Endothelial cell of umbilical vein (primary cell): ENCODE measurements at regions not wholly inside any gene's neighbourhood (a gene's known extent, or its start where the extent isn't known, plus 50 kb on each side); places are given as distances from the start of the nearest gene placed in this dataset.

Source experiments
- BruUV-seq: library from RNA; stranded (reverse); fragments of 400-500 nt; replicated peaks from 2 replicates; lab custom pipeline; 2021; lab: Mats Ljungman, UMichigan
- CTCF ChIA-PET: fragments of 300-600, 350-600 bp; sonication (Branson Sonifier 250); formaldehyde crosslinking; loops from one replicate; lab custom pipeline; 2021; ENCODE audit warnings: antibody characterized with exemption, inconsistent platforms; lab: Charles Lee
- POLR2A ChIA-PET: fragments of 300-600, 350-600 bp; sonication (Branson Sonifier 250); formaldehyde crosslinking; loops from one replicate; lab custom pipeline; 2021; ENCODE audit warnings: antibody characterized with exemption, inconsistent platforms; lab: Charles Lee
- DNase-seq: peaks from one replicate; pipeline ENCODE4 v3.0.0-alpha.2; 2011; ENCODE audit warnings: low read depth, low spot score
- FAIRE-seq: peaks from 2 replicates; lab custom pipeline; 2011; peaks lifted over from hg19 to GRCh38; lab: Jason Lieb, UNC
- H2AFZ ChIP-seq: 2 replicates; pipeline ENCODE4 v1.6.0; 2012; ENCODE audit warnings: low read depth, low read length, control low read depth, inconsistent platforms
- H3K27ac ChIP-seq: 2 replicates; pipeline ENCODE4 v1.5.1; 2011; ENCODE audit warnings: low read depth, mild to moderate bottlenecking, control low read depth, low read length, moderate library complexity; ENCODE audit not compliant: insufficient read depth
- H3K27me3 ChIP-seq, 2 experiments: 2 replicates each; pipeline versions ENCODE4 v1.6.0 to v1.6.1; 2011; ENCODE audit warnings: low read length in 2 of 2, mixed read lengths in 1 of 2; ENCODE audit not compliant: control insufficient read depth in 2 of 2, insufficient read depth in 2 of 2
- H3K36me3 ChIP-seq, 2 experiments: 2 replicates in 1 of 2; 3 replicates in 1 of 2; pipeline ENCODE4 v1.5.1; 2011; ENCODE audit warnings: low read length in 2 of 2, mild to moderate bottlenecking in 1 of 2, moderate library complexity in 1 of 2; ENCODE audit not compliant: control insufficient read depth in 2 of 2, insufficient read depth in 2 of 2; ENCODE audit errors: extremely low read depth in 1 of 2
- H3K4me1 ChIP-seq: 3 replicates; pipeline ENCODE4 v1.5.1; 2011; ENCODE audit warnings: mild to moderate bottlenecking, low read length; ENCODE audit not compliant: control insufficient read depth, insufficient read depth; ENCODE audit errors: extremely low read depth
- H3K4me2 ChIP-seq: 2 replicates; pipeline ENCODE4 v1.6.1; 2011; ENCODE audit warnings: low read length, control low read depth, mixed read lengths; ENCODE audit not compliant: insufficient read depth
- H3K4me3 ChIP-seq, 3 experiments: fragments of 200-600 bp in 1 of 3; sonication (generic), shearing (Covaris generic) in 1 of 3; replicated peaks in 1 of 3; 2 replicates each; pipeline ENCODE4 v1.5.1; 2011 to 2016; ENCODE audit warnings: control low read depth in 3 of 3, low read length in 3 of 3, mild to moderate bottlenecking in 2 of 3, inconsistent platforms in 1 of 3, low read depth in 1 of 3, moderate library complexity in 1 of 3; ENCODE audit not compliant: insufficient read depth in 1 of 3
- H3K79me2 ChIP-seq: 2 replicates; pipeline ENCODE4 v1.6.0; 2012; ENCODE audit warnings: low read length, inconsistent platforms; ENCODE audit not compliant: control insufficient read depth, insufficient read depth
- H3K9ac ChIP-seq: replicated peaks from 2 replicates; pipeline ENCODE3; 2011; ENCODE audit warnings: low read length, control low read depth; ENCODE audit not compliant: insufficient read depth; ENCODE audit errors: extremely low read depth
- H3K9me1 ChIP-seq: replicated peaks from 3 replicates; pipeline ENCODE4 v1.6.0; 2011; ENCODE audit warnings: mild to moderate bottlenecking, low read length; ENCODE audit not compliant: control insufficient read depth, insufficient read depth; ENCODE audit errors: extremely low read depth
- H3K9me3 ChIP-seq: replicated peaks from 2 replicates; pipeline ENCODE4 v1.5.1; 2012; ENCODE audit warnings: low read length, inconsistent platforms; ENCODE audit not compliant: control insufficient read depth, insufficient read depth
- H4K20me1 ChIP-seq: replicated peaks from 2 replicates; pipeline ENCODE3; 2011; ENCODE audit warnings: mild to moderate bottlenecking, low read length; ENCODE audit not compliant: control insufficient read depth, insufficient read depth; ENCODE audit errors: extremely low read depth
- EZH2 ChIP-seq: IDR thresholded peaks from 2 replicates; pipeline ENCODE4 v1.6.1; 2012; ENCODE audit warnings: borderline replicate concordance, low read depth, mild to moderate bottlenecking, moderate library complexity, low read length, inconsistent platforms; ENCODE audit not compliant: severe bottlenecking
- FOS ChIP-seq: IDR thresholded peaks from 2 replicates; pipeline ENCODE4 v1.6.1; 2011; ENCODE audit warnings: mild to moderate bottlenecking, low read length, moderate library complexity, borderline replicate concordance; ENCODE audit not compliant: insufficient read depth
- GATA2 ChIP-seq: IDR thresholded peaks from 2 replicates; pipeline ENCODE4 v1.7.0; 2011; ENCODE audit warnings: low read depth, mild to moderate bottlenecking, moderate library complexity, mixed read lengths, low read length; ENCODE audit not compliant: insufficient read length, insufficient read depth
- JUN ChIP-seq: IDR thresholded peaks from 2 replicates; pipeline ENCODE4 v1.6.1; 2011; ENCODE audit warnings: borderline replicate concordance, low read depth; ENCODE audit not compliant: insufficient read length, insufficient read depth
- MYC ChIP-seq: IDR thresholded peaks from one replicate; pipeline ENCODE4 v1.6.1; 2011; ENCODE audit warnings: mild to moderate bottlenecking, low read depth, low read length
- POLR2A ChIP-seq: IDR thresholded peaks from 2 replicates; pipeline ENCODE4 v1.6.1; 2012; ENCODE audit warnings: low read depth, mild to moderate bottlenecking, control low read depth, low read length
- POLR2AphosphoS5 ChIP-seq: IDR thresholded peaks from 2 replicates; pipeline ENCODE4 v1.6.1; 2012; ENCODE audit warnings: low read depth, mild to moderate bottlenecking, control low read depth, low read length, moderate library complexity; ENCODE audit not compliant: insufficient read depth
- dilution Hi-C: fragments of 300-500 bp; cut with MboI; formaldehyde crosslinking; loops from one replicate; pipeline ENCODE4 v1.15.0; 2019; ENCODE audit warnings: low sequenced_read_pairs; ENCODE audit not compliant: extremely low pct_ligation_motif_present
- intact Hi-C: fragments of 100-400 bp; cut with micrococcal nuclease; formaldehyde crosslinking; loops from one replicate; pipeline ENCODE4 v1.10.0; 2022
- TF ChIP-seq, protein P1 (sequence below), 2 donors: IDR thresholded peaks; 1 replicate in 1 of 2; 2 replicates in 1 of 2; pipeline ENCODE4 v1.5.1; 2011; ENCODE audit warnings: low read length in 2 of 2, mild to moderate bottlenecking in 2 of 2, moderate library complexity in 2 of 2, control low read depth in 1 of 2, inconsistent platforms in 1 of 2, low read depth in 1 of 2; ENCODE audit not compliant: insufficient read depth in 1 of 2; ENCODE audit errors: extremely low read depth in 1 of 2
- TF ChIP-seq, protein P2 (sequence below): IDR thresholded peaks from 2 replicates; pipeline ENCODE4 v1.6.1; 2011; ENCODE audit not compliant: insufficient read depth, insufficient read length

DNA sequence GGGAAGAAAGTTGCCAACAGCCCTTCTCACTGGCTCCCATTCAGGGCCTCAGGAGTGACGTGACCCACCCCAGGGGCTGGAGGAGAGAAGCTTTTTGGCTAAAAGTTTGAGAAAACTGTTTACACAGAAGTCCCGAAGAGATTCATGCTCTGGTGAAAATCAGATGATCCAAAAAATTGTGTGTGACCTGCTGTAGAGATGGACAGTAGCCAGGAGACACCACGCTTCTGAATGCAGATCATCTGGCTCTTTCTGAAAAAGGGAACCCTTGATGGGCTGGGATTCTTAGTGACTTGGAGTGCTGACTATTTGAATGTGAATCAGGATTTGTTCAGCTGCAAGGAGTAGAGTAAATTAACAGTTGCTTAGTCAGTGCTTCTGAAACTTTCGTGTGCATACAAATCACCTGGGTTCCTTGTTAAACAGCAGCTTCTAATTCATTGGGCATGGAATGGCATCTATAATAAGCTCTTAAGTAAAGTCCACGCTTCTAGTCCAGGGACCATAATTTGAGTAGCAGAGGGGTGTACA, 265.1 kb downstream of the PREX1 start:
- no peaks in the 10 kb centered on the region for H3K9me1 ChIP-seq

More for the DNA sequence above, 265.1 kb downstream of the PREX1 start:
- Histone ChIP-seq H3K27ac (no peak overlapping the region), H2AFZ (no peak overlapping the region), H4K20me1 (no peaks in the 10 kb centered on the region), H3K4me3 (no peak overlapping the region), H3K4me2 (no peak overlapping the region), H3K4me1 (no peaks in the 10 kb centered on the region), H3K27me3 (no peaks in the 10 kb centered on the region), H3K36me3 (no peaks in the 10 kb centered on the region), H3K9me3 (no peaks in the 10 kb centered on the region), H3K9ac (no peak overlapping the region), H3K79me2 (no peaks in the 10 kb centered on the region)
- ChIA-PET POLR2A (no interaction called here), CTCF (no interaction called here)
- dilution Hi-C loops = no loop called here
- FAIRE-seq = no peak
- no peak for DNase-seq
- no peak for TF ChIP-seq FOS
- no peak for TF ChIP-seq EZH2
- no peak for TF ChIP-seq GATA2
- TF ChIP-seq MYC = no peak
- TF ChIP-seq, protein P1, sequence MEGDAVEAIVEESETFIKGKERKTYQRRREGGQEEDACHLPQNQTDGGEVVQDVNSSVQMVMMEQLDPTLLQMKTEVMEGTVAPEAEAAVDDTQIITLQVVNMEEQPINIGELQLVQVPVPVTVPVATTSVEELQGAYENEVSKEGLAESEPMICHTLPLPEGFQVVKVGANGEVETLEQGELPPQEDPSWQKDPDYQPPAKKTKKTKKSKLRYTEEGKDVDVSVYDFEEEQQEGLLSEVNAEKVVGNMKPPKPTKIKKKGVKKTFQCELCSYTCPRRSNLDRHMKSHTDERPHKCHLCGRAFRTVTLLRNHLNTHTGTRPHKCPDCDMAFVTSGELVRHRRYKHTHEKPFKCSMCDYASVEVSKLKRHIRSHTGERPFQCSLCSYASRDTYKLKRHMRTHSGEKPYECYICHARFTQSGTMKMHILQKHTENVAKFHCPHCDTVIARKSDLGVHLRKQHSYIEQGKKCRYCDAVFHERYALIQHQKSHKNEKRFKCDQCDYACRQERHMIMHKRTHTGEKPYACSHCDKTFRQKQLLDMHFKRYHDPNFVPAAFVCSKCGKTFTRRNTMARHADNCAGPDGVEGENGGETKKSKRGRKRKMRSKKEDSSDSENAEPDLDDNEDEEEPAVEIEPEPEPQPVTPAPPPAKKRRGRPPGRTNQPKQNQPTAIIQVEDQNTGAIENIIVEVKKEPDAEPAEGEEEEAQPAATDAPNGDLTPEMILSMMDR (IDR thresholded peaks at IDR 0.05; ENCODE audit: extremely low read depth in 1 of 2, insufficient read depth in 1 of 2, low read depth in 1 of 2, low read length in 2 of 2) = no peak
- TF ChIP-seq JUN = no peak
- TF ChIP-seq, protein P2, sequence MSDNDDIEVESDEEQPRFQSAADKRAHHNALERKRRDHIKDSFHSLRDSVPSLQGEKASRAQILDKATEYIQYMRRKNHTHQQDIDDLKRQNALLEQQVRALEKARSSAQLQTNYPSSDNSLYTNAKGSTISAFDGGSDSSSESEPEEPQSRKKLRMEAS = no peak
- TF ChIP-seq POLR2AphosphoS5 = no peak
- TF ChIP-seq POLR2A = no peak
- BruUV-seq = no TSS peak
- intact Hi-C loops = no loop called here
